Astrocyte (in vitro differentiated cells and primary cell): ENCODE measurements at regions not wholly inside any gene's neighbourhood (a gene's known extent, or its start where the extent isn't known, plus 50 kb on each side); places are given as distances from the start of the nearest gene placed in this dataset.

ENCODE experiments used
- DNase-seq: peaks from one replicate; pipeline ENCODE4 v3.0.0-alpha.2; 2010; ENCODE audit warnings: low read depth
- FAIRE-seq: peaks from 2 replicates; lab custom pipeline; 2011; peaks lifted over from hg19 to GRCh38; lab: Jason Lieb, UNC
- H2AFZ ChIP-seq: 2 replicates; pipeline ENCODE4 v1.6.0; 2012; ENCODE audit warnings: low read depth, low read length, inconsistent platforms
- H3K27ac ChIP-seq: 2 replicates; pipeline ENCODE4 v1.5.1; 2011; ENCODE audit warnings: low read depth, low read length, inconsistent platforms
- H3K27me3 ChIP-seq: 2 replicates; pipeline ENCODE4 v1.6.0; 2011; ENCODE audit warnings: low read length, inconsistent platforms; ENCODE audit not compliant: insufficient read depth
- H3K36me3 ChIP-seq: 2 replicates; pipeline ENCODE4 v1.5.1; 2011; ENCODE audit warnings: low read length, inconsistent platforms; ENCODE audit not compliant: insufficient read depth
- H3K4me1 ChIP-seq: 2 replicates; pipeline ENCODE4 v1.5.1; 2011; ENCODE audit warnings: low read length, inconsistent platforms; ENCODE audit not compliant: insufficient read depth
- H3K4me2 ChIP-seq: 2 replicates; pipeline ENCODE4 v1.6.0; 2012; ENCODE audit warnings: low read length, inconsistent platforms
- H3K4me3 ChIP-seq: 2 replicates; pipeline ENCODE4 v1.5.1; 2011; ENCODE audit warnings: low read depth, mild to moderate bottlenecking, low read length, inconsistent platforms; ENCODE audit not compliant: insufficient read depth
- H3K79me2 ChIP-seq: 2 replicates; pipeline ENCODE4 v1.6.0; 2012; ENCODE audit warnings: mild to moderate bottlenecking, low read length, inconsistent platforms; ENCODE audit not compliant: insufficient read depth
- H3K9ac ChIP-seq: 2 replicates; pipeline ENCODE4 v1.6.0; 2012; ENCODE audit warnings: mild to moderate bottlenecking, low read length, inconsistent platforms
- H3K9me3 ChIP-seq: 2 replicates; pipeline ENCODE4 v1.5.1; 2012; ENCODE audit warnings: low read depth, mild to moderate bottlenecking, low read length, inconsistent platforms; ENCODE audit not compliant: insufficient read depth
- H4K20me1 ChIP-seq: 2 replicates; pipeline ENCODE4 v1.6.0; 2012; ENCODE audit warnings: low read length, inconsistent platforms; ENCODE audit not compliant: insufficient read depth
- H3K27ac Mint-ChIP-seq: one replicate; pipeline ENCODE4 v1.8.0; 2021; ENCODE audit warnings: mild to moderate bottlenecking, mixed read lengths; ENCODE audit not compliant: unreplicated experiment
- H3K27me3 Mint-ChIP-seq: one replicate; pipeline ENCODE4 v1.8.0; 2021; ENCODE audit warnings: low read depth, mixed read lengths; ENCODE audit not compliant: unreplicated experiment
- H3K36me3 Mint-ChIP-seq: one replicate; pipeline ENCODE4 v1.8.0; 2021; ENCODE audit warnings: low read depth, mixed read lengths; ENCODE audit not compliant: unreplicated experiment
- H3K4me1 Mint-ChIP-seq: one replicate; pipeline ENCODE4 v1.8.0; 2021; ENCODE audit warnings: low read depth, mixed read lengths; ENCODE audit not compliant: unreplicated experiment
- H3K4me3 Mint-ChIP-seq: one replicate; pipeline ENCODE4 v1.8.0; 2021; ENCODE audit warnings: mild to moderate bottlenecking, moderate library complexity, mixed read lengths; ENCODE audit not compliant: unreplicated experiment
- H3K9me3 Mint-ChIP-seq: one replicate; pipeline ENCODE4 v1.8.0; 2021; ENCODE audit warnings: mild to moderate bottlenecking, mixed read lengths; ENCODE audit not compliant: unreplicated experiment
- CTCF ChIP-seq: IDR thresholded peaks from 2 replicates; pipeline ENCODE4 v1.5.1; 2011; ENCODE audit warnings: low read depth, mild to moderate bottlenecking, inconsistent platforms, low read length, moderate library complexity; ENCODE audit not compliant: insufficient read depth
- EZH2 ChIP-seq: IDR thresholded peaks from 2 replicates; pipeline ENCODE4 v1.6.1; 2012; ENCODE audit warnings: mild to moderate bottlenecking, low read length, inconsistent platforms; ENCODE audit not compliant: insufficient read depth

- Mint-ChIP-seq H3K36me3 (no peaks in the 10 kb centered on the region), H3K4me1 (peaks cover 3% of the 10 kb centered on the region), H3K9me3 (peaks cover 4% of the 10 kb centered on the region), H3K27ac (no peak overlapping the region), H3K4me3 (no peak overlapping the region), H3K27me3 (no peaks in the 10 kb centered on the region)
- H3K27me3 ChIP-seq, result no peaks in the 10 kb centered on the region
- no peak overlapping the region for H3K4me3 ChIP-seq
- no peak for TF ChIP-seq EZH2
- no peak for TF ChIP-seq CTCF
- no peaks in the 10 kb centered on the region for H3K9me3 ChIP-seq
- no peak overlapping the region for H3K27ac ChIP-seq
- no peaks in the 10 kb centered on the region for H4K20me1 ChIP-seq
- H3K36me3 ChIP-seq, result no peaks in the 10 kb centered on the region
- no peak for FAIRE-seq
- H3K4me1 ChIP-seq, result no peaks in the 10 kb centered on the region
- no peak for DNase-seq
- no peaks in the 10 kb centered on the region for H3K79me2 ChIP-seq
- no peak overlapping the region for H3K9ac ChIP-seq
- no peak overlapping the region for H3K4me2 ChIP-seq
- H2AFZ ChIP-seq, result no peak overlapping the region
Measured at GRCh38 chr21:34279285-34279684, 84.5 kb upstream of the KCNE2 start.

- Histone ChIP-seq H3K4me3 (no peak overlapping the region), H4K20me1 (no peaks in the 10 kb centered on the region), H3K79me2 (no peaks in the 10 kb centered on the region), H3K9ac (no peak overlapping the region), H2AFZ (no peak overlapping the region), H3K4me1 (no peaks in the 10 kb centered on the region), H3K27me3 (no peaks in the 10 kb centered on the region), H3K9me3 (no peaks in the 10 kb centered on the region), H3K27ac (no peak overlapping the region), H3K4me2 (no peak overlapping the region), H3K36me3 (no peaks in the 10 kb centered on the region)
- peaks cover 4% of the 10 kb centered on the region for H3K9me3 Mint-ChIP-seq
- TF ChIP-seq CTCF, result no peak
- no peak for TF ChIP-seq EZH2
- FAIRE-seq (no peak), DNase-seq (no peak)
- H3K27ac Mint-ChIP-seq, result no peak overlapping the region
- H3K27me3 Mint-ChIP-seq, result no peaks in the 10 kb centered on the region
- H3K36me3 Mint-ChIP-seq, result no peaks in the 10 kb centered on the region
- no peak overlapping the region for H3K4me3 Mint-ChIP-seq
- H3K4me1 Mint-ChIP-seq, result peaks cover 3% of the 10 kb centered on the region
Measured at GRCh38 chr21:34279883-34280282, 83.9 kb upstream of the KCNE2 start.

- no peaks in the 10 kb centered on the region for H3K79me2 ChIP-seq
- Mint-ChIP-seq H3K27ac (no peak overlapping the region), H3K9me3 (peaks cover 4% of the 10 kb centered on the region), H3K27me3 (no peaks in the 10 kb centered on the region), H3K4me3 (no peak overlapping the region), H3K4me1 (peaks cover 3% of the 10 kb centered on the region), H3K36me3 (no peaks in the 10 kb centered on the region)
- FAIRE-seq (no peak), DNase-seq (no peak)
- no peaks in the 10 kb centered on the region for H3K4me1 ChIP-seq
- no peak overlapping the region for H2AFZ ChIP-seq
- H3K9ac ChIP-seq, result no peak overlapping the region
- no peak overlapping the region for H3K27ac ChIP-seq
- no peaks in the 10 kb centered on the region for H3K36me3 ChIP-seq
- H3K9me3 ChIP-seq, result no peaks in the 10 kb centered on the region
- no peak overlapping the region for H3K4me2 ChIP-seq
- no peaks in the 10 kb centered on the region for H3K27me3 ChIP-seq
- no peaks in the 10 kb centered on the region for H4K20me1 ChIP-seq
- no peak overlapping the region for H3K4me3 ChIP-seq
- TF ChIP-seq EZH2, result no peak
- TF ChIP-seq CTCF, result no peak
Measured at GRCh38 chr21:34280389-34280795, 83.4 kb upstream of the KCNE2 start.
